ENCODE measurements at regions not wholly inside any gene's neighbourhood (a gene's known extent, or its start where the extent isn't known, plus 50 kb on each side); places are given as distances from the start of the nearest gene placed in this dataset.
A peak's percentile ranks its signal among the peaks of the same experiment; 100 is the strongest.

DNA sequence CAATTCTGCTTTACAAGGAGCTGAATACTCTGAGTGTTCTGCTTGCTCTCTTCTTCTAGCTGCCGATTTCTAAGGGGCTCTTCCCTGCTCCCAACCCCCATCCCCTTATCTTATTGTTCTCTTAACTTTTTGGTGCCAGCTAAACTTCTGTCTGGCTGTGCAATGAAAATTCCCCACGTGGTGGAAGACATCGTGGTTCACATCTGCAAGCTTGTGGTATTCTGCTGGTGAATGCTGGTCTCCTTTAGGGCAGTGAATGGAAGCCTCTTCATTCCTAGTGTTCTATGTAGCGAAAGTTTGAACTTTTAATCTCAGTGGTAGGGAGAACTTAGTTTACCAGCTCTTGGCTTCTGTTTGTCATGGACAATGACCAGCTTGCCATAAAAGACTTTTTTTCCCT, 406.0 kb upstream of the ZEB2 start:
- BruUV-seq (replicated peaks) = no TSS peak
- intact Hi-C loops (cut with micrococcal nuclease) = no loop called here
- TF ChIP-seq EZH2phosphoT487 (IDR thresholded peaks at IDR 0.05; ENCODE audit: borderline replicate concordance, low read length) (no peak), EZH2 (IDR thresholded peaks at IDR 0.05; ENCODE audit: low read length, unreplicated experiment) (no peak)
- TF ChIP-seq, protein P1, sequence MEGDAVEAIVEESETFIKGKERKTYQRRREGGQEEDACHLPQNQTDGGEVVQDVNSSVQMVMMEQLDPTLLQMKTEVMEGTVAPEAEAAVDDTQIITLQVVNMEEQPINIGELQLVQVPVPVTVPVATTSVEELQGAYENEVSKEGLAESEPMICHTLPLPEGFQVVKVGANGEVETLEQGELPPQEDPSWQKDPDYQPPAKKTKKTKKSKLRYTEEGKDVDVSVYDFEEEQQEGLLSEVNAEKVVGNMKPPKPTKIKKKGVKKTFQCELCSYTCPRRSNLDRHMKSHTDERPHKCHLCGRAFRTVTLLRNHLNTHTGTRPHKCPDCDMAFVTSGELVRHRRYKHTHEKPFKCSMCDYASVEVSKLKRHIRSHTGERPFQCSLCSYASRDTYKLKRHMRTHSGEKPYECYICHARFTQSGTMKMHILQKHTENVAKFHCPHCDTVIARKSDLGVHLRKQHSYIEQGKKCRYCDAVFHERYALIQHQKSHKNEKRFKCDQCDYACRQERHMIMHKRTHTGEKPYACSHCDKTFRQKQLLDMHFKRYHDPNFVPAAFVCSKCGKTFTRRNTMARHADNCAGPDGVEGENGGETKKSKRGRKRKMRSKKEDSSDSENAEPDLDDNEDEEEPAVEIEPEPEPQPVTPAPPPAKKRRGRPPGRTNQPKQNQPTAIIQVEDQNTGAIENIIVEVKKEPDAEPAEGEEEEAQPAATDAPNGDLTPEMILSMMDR (conservative IDR thresholded peaks at IDR 0.05; ENCODE audit: low read depth, low read length) = no peak
- Histone ChIP-seq H4K20me1 (ENCODE audit: low read length) (no peaks in the 10 kb centered on the region), H2AFZ (ENCODE audit: low read length) (no peak overlapping the region), H3K4me3 (ENCODE audit: low read length) (no peak overlapping the region), H3K4me1 (ENCODE audit: insufficient read depth, low read length) (no peaks in the 10 kb centered on the region), H3K27me3 (ENCODE audit: low read length) (no peaks in the 10 kb centered on the region), H3K4me2 (ENCODE audit: low read length) (no peak overlapping the region), H3K9ac (ENCODE audit: low read length) (no peak overlapping the region), H3K9me3 (ENCODE audit: low read length) (0 out of 2 replicates have a peak, but pooled peaks cover 5% of the 10 kb centered on the region), H3K27ac (ENCODE audit: low read length) (no peak overlapping the region), H3F3A (ENCODE audit: low read length, unreplicated experiment) (no peaks in the 10 kb centered on the region), H3K9me2 (replicated peaks; ENCODE audit: low read length) (no peaks in the 10 kb centered on the region), H3K79me2 (ENCODE audit: low read length) (no peaks in the 10 kb centered on the region), H3K36me3 (ENCODE audit: low read depth, low read length) (no peaks in the 10 kb centered on the region)
- ChIA-PET CTCF (no interaction called here), POLR2A (ENCODE audit: unreplicated experiment) (no interaction called here)
- ATAC-seq (no peak), DNase-seq (no peak)

DNA sequence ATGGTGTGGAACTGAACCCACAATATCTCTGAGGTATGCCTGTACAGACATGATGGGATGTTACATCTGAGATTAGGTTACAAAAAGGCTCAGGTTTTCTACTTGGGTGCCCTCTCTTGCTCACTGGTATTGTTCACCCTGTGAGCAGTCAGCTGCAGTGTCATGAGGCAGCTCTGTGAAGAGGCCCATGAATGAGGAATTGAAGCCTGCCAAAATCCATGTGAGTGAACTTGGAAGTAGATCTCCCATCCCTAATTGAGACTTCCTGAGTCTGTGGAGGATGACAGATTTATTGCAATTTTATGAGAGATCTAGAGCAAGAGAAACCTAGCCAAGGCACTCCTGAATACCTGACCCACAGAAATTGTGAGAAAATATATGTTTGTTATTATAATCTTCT, 404.9 kb upstream of the ZEB2 start:
- Histone ChIP-seq H3K36me3 (ENCODE audit: low read depth, low read length) (no peaks in the 10 kb centered on the region), H3K27ac (ENCODE audit: low read length) (no peak overlapping the region), H3K4me3 (ENCODE audit: low read length) (no peak overlapping the region), H3K9me2 (replicated peaks; ENCODE audit: low read length) (no peaks in the 10 kb centered on the region), H4K20me1 (ENCODE audit: low read length) (no peaks in the 10 kb centered on the region), H2AFZ (ENCODE audit: low read length) (no peak overlapping the region), H3K4me1 (ENCODE audit: insufficient read depth, low read length) (no peaks in the 10 kb centered on the region), H3K79me2 (ENCODE audit: low read length) (no peaks in the 10 kb centered on the region), H3K4me2 (ENCODE audit: low read length) (no peak overlapping the region), H3K9ac (ENCODE audit: low read length) (no peak overlapping the region), H3K27me3 (ENCODE audit: low read length) (no peaks in the 10 kb centered on the region), H3F3A (ENCODE audit: low read length, unreplicated experiment) (no peaks in the 10 kb centered on the region), H3K9me3 (ENCODE audit: low read length) (0 out of 2 replicates have a peak, but pooled peaks cover 5% of the 10 kb centered on the region)
- CTCF ChIA-PET = no interaction called here
- peak; percentile 39 for DNase-seq
- POLR2A ChIA-PET (ENCODE audit: unreplicated experiment) = no interaction called here
- no TSS peak for BruUV-seq (replicated peaks)
- peak; percentile 81 for ATAC-seq
- intact Hi-C loops (cut with micrococcal nuclease) = no loop called here
- TF ChIP-seq, protein P1 (conservative IDR thresholded peaks at IDR 0.05; ENCODE audit: low read depth, low read length) = no peak
- TF ChIP-seq EZH2phosphoT487 (IDR thresholded peaks at IDR 0.05; ENCODE audit: borderline replicate concordance, low read length) = no peak
- TF ChIP-seq EZH2 (IDR thresholded peaks at IDR 0.05; ENCODE audit: low read length, unreplicated experiment) = no peak

DNA sequence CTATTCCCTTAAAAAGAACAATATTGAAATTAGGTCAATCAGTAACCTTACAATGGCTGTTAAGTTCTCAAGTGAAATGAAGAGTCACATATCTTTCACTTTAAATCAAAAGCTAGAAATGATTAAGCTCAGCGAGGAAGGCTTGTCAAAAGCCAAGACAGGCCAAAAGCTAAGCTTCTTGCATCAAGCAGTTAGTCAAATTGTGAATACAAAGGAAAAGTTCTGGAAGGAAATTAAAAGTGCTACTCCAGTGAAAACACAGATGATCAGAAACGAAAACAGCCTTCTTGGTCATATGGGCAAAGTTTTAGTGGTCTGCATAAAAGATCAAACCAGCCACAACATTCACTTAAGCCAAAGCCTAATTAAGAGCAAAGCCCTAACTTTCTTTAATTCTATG, 402.6 kb upstream of the ZEB2 start:
- Histone ChIP-seq H3K36me3 (ENCODE audit: low read depth, low read length) (no peaks in the 10 kb centered on the region), H3F3A (ENCODE audit: low read length, unreplicated experiment) (no peaks in the 10 kb centered on the region), H3K9ac (ENCODE audit: low read length) (no peak overlapping the region), H3K79me2 (ENCODE audit: low read length) (no peaks in the 10 kb centered on the region), H3K27me3 (ENCODE audit: low read length) (no peaks in the 10 kb centered on the region), H3K4me3 (ENCODE audit: low read length) (no peak overlapping the region), H4K20me1 (ENCODE audit: low read length) (no peaks in the 10 kb centered on the region), H3K9me2 (replicated peaks; ENCODE audit: low read length) (no peaks in the 10 kb centered on the region), H3K27ac (ENCODE audit: low read length) (no peak overlapping the region), H2AFZ (ENCODE audit: low read length) (no peak overlapping the region), H3K4me2 (ENCODE audit: low read length) (no peak overlapping the region), H3K9me3 (ENCODE audit: low read length) (no peaks in the 10 kb centered on the region), H3K4me1 (ENCODE audit: insufficient read depth, low read length) (no peaks in the 10 kb centered on the region)
- DNase-seq (no peak), ATAC-seq (no peak)
- TF ChIP-seq EZH2 (IDR thresholded peaks at IDR 0.05; ENCODE audit: low read length, unreplicated experiment) (no peak), EZH2phosphoT487 (IDR thresholded peaks at IDR 0.05; ENCODE audit: borderline replicate concordance, low read length) (no peak)
- TF ChIP-seq, protein P1 (conservative IDR thresholded peaks at IDR 0.05; ENCODE audit: low read depth, low read length) = no peak
- BruUV-seq (replicated peaks) = no TSS peak
- POLR2A ChIA-PET (ENCODE audit: unreplicated experiment) = no interaction called here
- intact Hi-C loops (cut with micrococcal nuclease) = no loop called here
- CTCF ChIA-PET = interaction anchor here (0.5 kb wide), 1 partner anchor 511 kb away, joined by 5 read pairs; no protein-coding TSS in a partner anchor

Measured in PC-3 (cell line).